B cell (primary cell): ENCODE measurements at regions not wholly inside any gene's neighbourhood (a gene's known extent, or its start where the extent isn't known, plus 50 kb on each side); places are given as distances from the start of the nearest gene placed in this dataset.

Experiments
- ATAC-seq: fragments of 200-7000 bp; cut with Tn5 transposase; one replicate; pipeline ENCODE4 v1.10.0; 2021; ENCODE audit warnings: low read depth, mild to moderate bottlenecking, moderate number of reproducible peaks, moderate library complexity
- CTCF ChIA-PET: fragments of 350-600 bp; sonication (Branson Sonifier 250); formaldehyde crosslinking; loops from one replicate; lab custom pipeline; 2021; ENCODE audit warnings: antibody characterized with exemption, inconsistent platforms; lab: Charles Lee
- POLR2A ChIA-PET: fragments of 350-600 bp; sonication (Branson Sonifier 250); formaldehyde crosslinking; loops from one replicate; lab custom pipeline; 2021; ENCODE audit warnings: antibody characterized with exemption; lab: Charles Lee
- DNase-seq: peaks from one replicate; pipeline ENCODE4 v3.0.0; 2013
- H2AFZ ChIP-seq: 2 replicates; pipeline ENCODE4 v1.6.1; 2012; ENCODE audit warnings: mild to moderate bottlenecking, low read depth, low read length; ENCODE audit not compliant: insufficient read depth, poor library complexity, severe bottlenecking
- H3K27ac ChIP-seq, 2 donors: 1 replicate in 1 of 2; 2 replicates in 1 of 2; pipeline ENCODE4 v1.5.1; 2012 to 2013; ENCODE audit warnings: low read length in 2 of 2, mild to moderate bottlenecking in 2 of 2, moderate library complexity in 1 of 2
- H3K27me3 ChIP-seq, 4 experiments: fragments of 200-600 bp in 1 of 4; sonication (generic) in 1 of 4; replicated peaks in 1 of 4; 1 replicate in 2 of 4; 2 replicates in 2 of 4; pipeline versions ENCODE4 v1.6.1 to v1.7.0; 2013 to 2016; ENCODE audit warnings: low read length in 3 of 4, mild to moderate bottlenecking in 2 of 4, mixed read lengths in 1 of 4, moderate library complexity in 1 of 4; ENCODE audit not compliant: insufficient read depth in 4 of 4, control insufficient read depth in 3 of 4; ENCODE audit errors: control extremely low read depth in 1 of 4
- H3K36me3 ChIP-seq, 2 experiments: replicated peaks in 1 of 2; 1 replicate in 1 of 2; 2 replicates in 1 of 2; pipeline versions ENCODE4 v1.6.1 to v1.7.1; 2013; ENCODE audit warnings: low read length in 1 of 2; ENCODE audit not compliant: insufficient read depth in 2 of 2, control insufficient read depth in 1 of 2; ENCODE audit errors: control extremely low read depth in 1 of 2, extremely low read depth in 1 of 2
- H3K4me1 ChIP-seq, 2 donors: fragments of 200-600 bp in 1 of 2; sonication (generic) in 1 of 2; 1 replicate in 1 of 2; 2 replicates in 1 of 2; pipeline versions ENCODE4 v1.5.1 to v1.6.1; 2013 to 2017; ENCODE audit warnings: low read length in 2 of 2; ENCODE audit not compliant: control insufficient read depth in 2 of 2, insufficient read depth in 2 of 2
- H3K4me2 ChIP-seq: replicated peaks from 2 replicates; pipeline ENCODE3; 2012; ENCODE audit warnings: mild to moderate bottlenecking, low read depth, low read length; ENCODE audit not compliant: poor library complexity, severe bottlenecking
- H3K4me3 ChIP-seq, 5 experiments: fragments of 200-600 bp in 1 of 5; sonication (generic) in 1 of 5; 1 replicate in 3 of 5; 2 replicates in 2 of 5; pipeline versions ENCODE4 v1.5.1 to v1.7.0; 2011 to 2016; ENCODE audit warnings: low read length in 4 of 5, mild to moderate bottlenecking in 4 of 5, low read depth in 2 of 5, control low read depth in 1 of 5, moderate library complexity in 1 of 5; ENCODE audit not compliant: insufficient read depth in 1 of 5; ENCODE audit errors: control extremely low read depth in 1 of 5, extremely low read depth in 1 of 5
- H3K79me2 ChIP-seq: fragments of 200-600 bp; sonication (generic); one replicate; pipeline ENCODE4 v1.6.0; 2016; ENCODE audit warnings: low read length; ENCODE audit not compliant: control insufficient read depth, insufficient read depth
- H3K9ac ChIP-seq: fragments of 200-600 bp; sonication (generic); 2 replicates; pipeline ENCODE4 v1.6.1; 2017; ENCODE audit warnings: mild to moderate bottlenecking, low read length, moderate library complexity
- H3K9me3 ChIP-seq, 3 donors: one replicate each; pipeline versions ENCODE4 v1.6.1 to v1.7.1; 2013; ENCODE audit warnings: low read length in 2 of 3; ENCODE audit not compliant: control insufficient read depth in 2 of 3, insufficient read depth in 1 of 3; ENCODE audit errors: control extremely low read depth in 1 of 3
- H4K20me1 ChIP-seq: 2 replicates; pipeline ENCODE4 v1.6.0; 2012; ENCODE audit warnings: mild to moderate bottlenecking, low read length; ENCODE audit not compliant: insufficient read depth, control insufficient read depth, poor library complexity, severe bottlenecking
- H3K27ac Mint-ChIP-seq: one replicate; pipeline ENCODE4 v1.8.0; 2021; ENCODE audit warnings: mixed read lengths
- H3K27me3 Mint-ChIP-seq: one replicate; pipeline ENCODE4 v1.8.0; 2021; ENCODE audit warnings: mixed read lengths
- H3K4me1 Mint-ChIP-seq: one replicate; pipeline ENCODE4 v1.8.0; 2021; ENCODE audit warnings: mixed read lengths
- H3K4me3 Mint-ChIP-seq: one replicate; pipeline ENCODE4 v1.8.0; 2021; ENCODE audit warnings: mixed read lengths
- H3K9me3 Mint-ChIP-seq: one replicate; pipeline ENCODE4 v1.8.0; 2022; ENCODE audit warnings: mixed read lengths; ENCODE audit not compliant: insufficient read depth
- CTCF ChIP-seq: fragments of 200-600 bp; IDR thresholded peaks from one replicate; pipeline ENCODE4 v1.8.0; 2022; ENCODE audit warnings: antibody characterized with exemption, mild to moderate bottlenecking
- EZH2 ChIP-seq: IDR thresholded peaks from 2 replicates; pipeline ENCODE4 v1.6.1; 2012; ENCODE audit warnings: borderline replicate concordance, low read depth, mild to moderate bottlenecking, moderate library complexity, low read length; ENCODE audit not compliant: insufficient read depth, poor library complexity, severe bottlenecking
- WGBS: methylation state at CpG from one replicate; pipeline ENCODE4 v1.1.5; 2013; ENCODE audit warnings: missing lambda C conversion rate; ENCODE audit not compliant: insufficient coverage; 5-methylcytosine and 5-hydroxymethylcytosine counted together
- intact Hi-C: fragments of 100-400 bp; cut with micrococcal nuclease; formaldehyde crosslinking; loops from one replicate; pipeline ENCODE4 v1.10.0; 2022

GRCh38 chr6:27611451-27611850 is 138.5 kb upstream of the ZNF184 start:
- H3K27ac Mint-ChIP-seq: no peak overlapping the region
- TF ChIP-seq CTCF: no peak
- no peak for TF ChIP-seq EZH2
- Histone ChIP-seq H4K20me1 (no peaks in the 10 kb centered on the region), H3K9ac (no peak overlapping the region), H3K4me3 (no peak overlapping the region), H3K36me3 (no peaks in the 10 kb centered on the region), H3K27me3 (peaks cover 0 to 16% (median 9%) of the 10 kb centered on the region in 4 experiments), H3K9me3 (no peaks in the 10 kb centered on the region), H2AFZ (no peak overlapping the region), H3K4me2 (no peak overlapping the region), H3K4me1 (no peaks in the 10 kb centered on the region), H3K79me2 (no peaks in the 10 kb centered on the region), H3K27ac (no peak overlapping the region)
- WGBS: 80% methylated on average over 1 of the region's 1 CpG
- DNase-seq (no peak), ATAC-seq (no peak)
- ChIA-PET CTCF (interaction anchor here (0.6 kb wide), 1 partner anchor 141 kb away, joined by 3 read pairs; no protein-coding TSS in a partner anchor), POLR2A (no interaction called here)
- intact Hi-C loops: no loop called here
- no peak overlapping the region for H3K4me3 Mint-ChIP-seq
- H3K4me1 Mint-ChIP-seq: peaks cover 1% of the 10 kb centered on the region
- H3K9me3 Mint-ChIP-seq: no peaks in the 10 kb centered on the region
- peaks cover 39% of the 10 kb centered on the region for H3K27me3 Mint-ChIP-seq

DNA sequence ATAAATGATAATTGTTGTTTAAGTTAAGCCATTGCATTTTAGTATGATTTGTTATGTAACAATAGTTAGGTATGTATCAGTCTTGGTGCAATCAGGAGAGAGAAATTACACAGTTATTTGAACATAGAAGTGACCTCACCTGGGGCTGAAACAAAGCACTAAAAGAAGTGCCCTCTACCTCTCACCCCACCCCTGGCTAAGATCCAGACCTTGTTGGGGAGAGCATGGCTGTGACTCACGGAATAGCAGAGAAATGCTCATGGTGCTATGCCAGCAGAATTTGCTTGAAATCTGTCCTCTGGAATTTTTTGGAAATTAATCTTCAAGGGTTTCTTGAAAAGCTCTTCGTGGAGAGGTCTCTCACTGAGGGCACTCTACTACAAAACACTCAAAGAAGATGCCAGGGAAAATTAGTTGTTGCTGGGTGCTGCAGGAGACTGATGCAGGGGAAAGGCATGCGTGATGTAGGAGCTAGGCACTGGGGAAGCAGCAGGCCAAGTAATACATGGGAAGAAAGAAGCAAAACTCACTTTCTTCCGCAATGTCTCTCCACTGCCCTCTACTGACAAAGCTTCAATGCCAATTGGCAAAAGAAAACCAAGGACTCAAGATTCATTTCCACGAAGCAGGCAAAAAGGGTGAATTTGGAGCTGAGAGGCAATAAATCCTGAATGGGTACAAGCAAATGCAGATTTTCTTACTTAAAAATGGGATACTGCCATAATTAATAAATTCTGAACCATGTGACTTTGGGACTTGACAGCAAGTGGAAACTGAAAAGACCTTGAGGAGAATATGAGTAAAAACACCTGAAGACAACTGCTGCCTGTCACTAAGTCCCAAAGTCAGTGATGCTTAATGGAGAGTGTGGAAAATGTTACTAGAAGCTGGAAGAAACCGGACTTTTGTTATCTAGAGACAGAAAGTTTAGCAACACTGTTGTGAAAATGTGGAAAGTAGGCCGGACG is 136.3 kb upstream of the ZNF184 start:
- TF ChIP-seq CTCF (peak; percentile 53), EZH2 (no peak)
- Histone ChIP-seq H3K79me2 (no peaks in the 10 kb centered on the region), H3K9me3 (peaks cover 0 to 7% (median 0%) of the 10 kb centered on the region in 3 donors), H3K27me3 (peaks cover 0 to 32% (median 21%) of the 10 kb centered on the region in 4 experiments), H3K27ac (no peak overlapping the region), H3K4me3 (no peak overlapping the region), H3K4me1 (peaks cover 0 to 6% of the 10 kb centered on the region in 2 donors), H3K36me3 (no peaks in the 10 kb centered on the region), H4K20me1 (no peaks in the 10 kb centered on the region), H3K9ac (no peak overlapping the region), H3K4me2 (no peak overlapping the region), H2AFZ (no peak overlapping the region)
- Mint-ChIP-seq H3K27ac (no peak overlapping the region), H3K4me3 (no peak overlapping the region), H3K27me3 (peaks cover 50% of the 10 kb centered on the region), H3K9me3 (peaks cover 5% of the 10 kb centered on the region), H3K4me1 (peaks cover 9% of the 10 kb centered on the region)
- WGBS: 100% methylated on average over 1 of the region's 8 CpGs
- DNase-seq: peak; percentile 42
- intact Hi-C loops: loop anchor here (1.0 to 2.0 kb wide), 2 partner anchors 296 to 421 kb away; partner anchors contain the start of gene POM121L2
- ChIA-PET CTCF (interaction anchor here (0.7 to 2.5 kb wide), 7 partner anchors 26 to 869 kb away, joined by 3 to 12 read pairs (median 3); no protein-coding TSS in a partner anchor), POLR2A (no interaction called here)
- ATAC-seq: no peak
